ENCODE measurements at regions not wholly inside any gene's neighbourhood (a gene's known extent, or its start where the extent isn't known, plus 50 kb on each side); places are given as distances from the start of the nearest gene placed in this dataset.

DNA sequence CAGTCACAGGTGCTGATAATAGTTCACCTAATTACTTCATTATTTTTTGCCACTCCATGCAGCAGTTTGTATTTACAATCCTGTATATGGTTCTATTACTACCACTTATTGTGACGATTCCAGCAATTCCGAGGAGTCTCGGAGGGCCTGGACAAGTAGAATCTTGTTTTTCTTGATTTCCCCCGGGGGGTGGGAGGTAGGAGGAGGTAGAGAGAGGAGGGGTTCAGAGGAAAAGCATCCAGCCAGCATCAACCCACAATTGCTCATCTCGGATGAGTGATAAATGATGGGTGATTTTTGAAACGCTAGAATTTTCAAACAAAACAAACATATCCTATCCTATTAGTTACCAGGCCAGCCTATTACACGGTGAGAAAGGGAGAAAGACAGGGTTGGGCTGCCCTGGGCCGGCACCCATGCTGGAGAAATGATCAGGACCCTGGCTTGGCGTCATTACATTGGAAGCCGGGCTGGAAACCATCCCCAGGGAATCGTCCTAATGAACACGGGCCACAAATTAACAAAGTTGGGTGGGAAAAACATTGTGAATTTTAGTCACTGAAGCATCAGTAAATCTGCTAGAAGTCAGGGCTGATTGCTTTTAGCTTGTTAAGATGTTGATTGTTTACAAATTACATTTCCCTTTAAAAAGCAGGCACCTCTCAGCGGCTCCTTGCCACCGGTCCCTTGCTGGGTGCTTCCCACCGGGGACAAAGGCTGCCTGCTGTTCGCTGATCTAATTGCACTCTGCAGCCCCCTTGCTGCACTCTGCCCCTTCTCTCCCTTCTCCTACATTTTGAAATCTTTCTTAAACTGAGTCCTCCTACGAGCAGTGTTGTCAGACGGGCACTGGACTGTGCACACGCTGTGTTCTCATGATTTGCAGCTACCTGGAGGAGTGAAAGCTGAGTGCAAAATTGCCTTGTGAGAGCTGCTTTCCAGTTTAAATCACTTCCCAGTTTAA is 95.5 kb downstream of the FAM204A start:
- DNase-seq: no peak

DNA sequence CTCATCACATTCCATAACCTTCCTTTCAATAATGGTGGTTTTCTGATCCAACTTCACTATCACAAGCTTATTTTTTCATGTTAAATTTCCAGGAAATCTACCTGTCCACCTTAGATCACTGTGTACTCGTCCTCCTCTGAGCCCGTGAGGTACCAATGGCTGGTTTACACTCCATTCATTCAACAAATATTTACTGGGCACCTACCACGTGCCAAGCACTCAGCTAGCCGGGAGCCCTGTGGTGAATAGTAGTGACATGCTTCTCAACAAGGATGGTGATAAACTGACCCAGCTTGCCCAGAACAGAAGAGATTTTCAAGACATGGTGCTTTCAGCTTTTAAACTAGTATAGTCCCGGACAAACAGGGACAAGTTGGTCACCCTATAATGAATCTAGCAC is 98.2 kb downstream of the FAM204A start:
- DNase-seq: no peak

DNA sequence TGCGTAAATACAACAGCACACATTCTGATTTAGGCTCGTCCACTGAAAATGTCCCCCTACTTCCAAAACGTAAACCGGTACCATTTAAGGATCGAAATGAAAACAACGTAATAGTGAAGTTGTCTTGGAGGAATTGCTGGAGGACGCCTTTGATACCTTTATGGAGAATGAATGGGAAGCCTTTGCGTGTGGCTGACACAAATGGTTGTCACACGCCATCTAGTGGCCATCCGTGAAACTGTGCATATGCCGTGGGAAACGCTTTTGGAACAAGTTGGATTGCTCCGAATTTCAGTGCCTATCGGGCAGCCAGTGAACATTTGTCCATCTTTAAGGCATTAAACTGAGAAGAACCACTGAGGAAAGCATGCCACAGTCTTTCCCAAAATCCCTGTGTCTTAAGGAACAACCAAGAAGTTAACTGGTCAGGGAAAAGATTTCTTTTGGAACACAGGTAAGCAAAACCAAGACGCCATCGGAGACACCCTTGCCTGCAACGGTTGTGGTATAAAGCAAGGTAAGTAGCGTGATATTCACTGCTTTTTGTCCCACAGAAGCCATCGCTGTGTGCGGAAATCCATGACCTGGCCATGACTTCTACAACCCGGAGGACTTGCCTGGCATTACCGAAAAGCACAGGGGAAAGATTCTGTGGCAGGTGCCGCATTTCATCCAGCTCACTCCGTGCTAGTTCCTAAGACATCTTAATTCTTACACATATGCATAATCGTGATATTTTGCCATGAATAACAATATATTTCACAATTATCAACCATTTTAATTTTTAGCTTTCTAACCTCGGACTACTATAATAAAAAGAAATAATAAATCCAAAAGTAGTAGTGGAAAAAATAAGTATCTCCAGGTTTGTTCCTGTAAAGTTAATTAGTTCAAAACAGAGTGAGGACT is 100.6 kb downstream of the FAM204A start:
- peak; percentile 82 for DNase-seq

DNA sequence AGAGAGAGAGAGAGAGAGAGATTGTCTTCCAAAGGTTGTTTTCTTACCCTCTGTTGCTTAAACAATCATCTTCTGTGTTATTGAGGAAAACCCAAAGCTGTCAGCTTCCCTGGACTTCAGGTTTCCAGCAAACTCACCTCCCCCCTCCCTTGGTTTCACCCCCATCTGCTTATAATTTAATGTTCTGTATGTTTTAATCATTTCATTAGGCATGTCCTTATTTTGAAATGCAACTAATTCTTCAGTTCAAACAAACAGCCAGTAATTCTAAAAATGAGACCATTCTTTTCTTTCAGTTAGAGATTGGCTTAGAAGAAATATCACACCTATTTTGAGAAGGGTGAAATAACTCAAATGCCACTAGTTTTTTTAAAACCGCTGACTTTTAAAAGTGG is 102.9 kb downstream of the FAM204A start:
- DNase-seq: no peak

DNA sequence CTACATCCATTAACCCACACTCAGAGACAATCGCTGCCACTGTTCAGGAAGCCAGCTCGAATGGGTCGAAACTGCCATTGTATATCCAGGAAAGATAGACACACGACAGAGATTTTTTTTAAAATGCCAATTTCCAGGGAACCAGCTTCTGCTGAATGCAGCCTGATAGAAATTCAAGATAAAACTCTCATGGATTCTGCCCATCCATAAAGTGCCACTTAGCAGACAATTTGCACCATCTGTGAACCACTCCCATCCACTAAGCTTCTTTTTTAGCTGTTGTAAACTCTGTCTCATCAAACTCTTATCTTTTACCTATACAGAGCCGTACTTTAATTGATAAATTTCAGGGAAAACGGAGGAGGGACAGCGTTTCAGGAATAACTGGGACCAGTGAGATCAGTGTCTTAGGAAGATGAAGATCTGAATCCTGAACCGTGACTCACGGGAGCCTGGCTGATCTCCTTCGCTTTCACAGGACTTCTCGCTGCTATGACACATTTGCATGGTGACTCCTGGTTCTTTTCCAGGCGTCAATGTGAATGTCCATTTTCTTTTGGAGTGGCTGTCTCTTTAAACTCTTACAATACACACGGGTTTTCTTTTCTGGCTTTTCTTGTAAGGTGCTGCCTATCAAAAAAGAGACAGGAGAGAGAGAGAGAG is 103.4 kb downstream of the FAM204A start:
- DNase-seq: no peak

DNA sequence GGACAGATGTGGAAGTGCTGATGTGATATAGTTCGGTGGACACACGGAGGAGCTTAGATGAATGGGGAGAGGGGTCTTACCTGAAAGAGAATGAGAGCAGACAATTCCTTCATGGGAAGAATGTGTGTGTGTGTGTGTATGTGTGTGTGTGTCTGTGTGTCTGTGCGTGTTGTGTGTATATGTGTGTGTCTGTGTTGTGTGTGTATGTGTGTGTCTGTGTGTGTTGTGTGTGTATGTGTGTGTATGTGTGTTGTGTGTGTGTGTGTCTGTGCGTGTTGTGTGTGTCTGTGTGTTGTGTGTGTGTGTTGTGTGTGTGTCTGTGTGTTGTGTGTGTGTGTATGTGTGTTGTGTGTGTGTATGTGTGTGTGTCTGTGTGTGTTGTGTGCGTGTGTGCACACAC is 104.2 kb downstream of the FAM204A start:
- DNase-seq: no peak

DNA sequence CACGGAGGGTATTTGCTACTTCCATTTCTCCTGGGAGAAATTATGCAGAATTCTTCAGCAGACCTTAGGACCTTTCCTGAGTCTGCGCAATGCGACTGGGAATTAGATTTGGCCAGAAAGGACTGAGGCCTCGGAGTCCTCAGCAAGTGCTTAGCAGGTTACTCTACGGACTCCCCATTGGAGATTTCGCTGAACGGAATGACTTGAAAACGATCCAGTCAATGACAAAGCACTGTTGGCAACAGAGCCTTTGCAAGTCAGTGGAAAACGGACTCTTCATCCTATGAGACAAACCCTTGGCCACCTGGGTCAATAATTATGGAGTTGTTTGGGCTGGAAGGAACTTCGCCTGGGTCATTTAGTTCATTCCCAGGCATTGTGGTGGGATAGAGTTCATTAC is 107.4 kb downstream of the FAM204A start:
- DNase-seq: no peak

DNA sequence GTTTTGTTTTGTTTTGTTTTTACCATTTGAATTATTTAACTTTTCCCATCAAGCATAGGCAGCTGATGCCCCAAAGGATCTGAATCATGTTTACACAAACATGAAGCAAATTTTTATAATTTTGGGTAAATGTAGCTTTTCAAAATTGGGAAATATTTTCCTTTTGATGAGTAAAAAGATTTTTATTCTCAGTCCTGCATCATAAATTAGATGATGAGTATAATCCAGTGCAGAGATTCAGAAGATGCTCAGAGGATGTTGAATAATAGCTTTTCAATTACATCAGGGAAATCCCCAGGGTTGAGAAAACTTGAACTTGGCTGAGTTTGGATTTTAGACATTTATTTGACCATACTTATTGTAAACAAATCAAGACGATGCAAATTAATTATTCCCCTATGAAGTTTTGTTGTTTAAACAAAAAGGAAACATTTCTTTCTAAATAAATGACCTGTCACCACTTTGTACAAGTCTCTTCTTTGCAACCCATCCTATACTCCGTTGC is 121.7 kb downstream of the FAM204A start:
- no peak for DNase-seq

DNA sequence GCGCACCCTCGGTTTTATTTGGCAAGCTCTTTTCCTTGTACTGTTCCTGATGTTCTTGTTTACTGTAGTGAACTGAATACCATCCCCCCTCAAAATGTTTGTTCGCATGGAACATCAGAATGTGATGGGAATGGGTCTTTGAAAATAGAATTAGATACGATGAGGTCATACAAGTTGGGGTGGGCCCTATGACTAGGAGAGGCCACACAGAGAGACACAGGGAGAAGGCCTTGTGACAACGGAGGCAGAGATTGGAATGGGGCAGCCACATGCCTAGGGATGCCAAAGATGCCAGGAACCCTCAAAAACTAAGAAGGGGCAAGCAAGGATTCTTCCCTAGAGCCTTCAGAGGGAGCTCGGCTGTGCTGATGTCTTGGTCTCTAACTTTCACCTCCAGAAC is 123.6 kb downstream of the FAM204A start:
- no peak for DNase-seq

DNA sequence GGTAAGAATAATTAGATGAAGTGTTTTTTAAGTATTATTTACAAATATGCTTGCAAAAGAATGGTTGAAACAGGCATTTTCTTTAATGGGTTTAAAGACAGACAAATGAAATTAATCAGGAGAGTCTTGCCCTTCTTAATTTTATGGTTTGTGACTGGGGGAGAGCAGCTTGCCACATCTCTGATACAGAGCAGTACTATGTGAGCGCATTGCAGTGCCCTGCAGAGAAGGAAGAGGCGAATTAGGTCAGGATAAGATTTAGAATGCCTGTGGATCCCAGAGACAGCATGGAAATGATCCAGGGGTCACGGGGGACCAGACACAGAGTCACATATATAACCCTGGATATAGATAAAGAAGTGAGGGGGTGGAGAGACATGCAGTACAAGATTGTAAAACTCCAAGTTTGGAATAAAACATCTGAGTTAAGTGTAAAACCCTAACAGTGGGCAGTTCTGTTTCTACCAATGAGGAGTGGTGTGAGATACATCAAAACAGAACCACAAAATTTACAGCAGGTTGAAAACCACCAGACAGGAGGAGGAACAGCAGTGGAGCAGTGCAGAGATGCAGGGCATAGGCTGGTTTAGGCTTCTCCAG is 125.5 kb downstream of the FAM204A start:
- no peak for DNase-seq

DNA sequence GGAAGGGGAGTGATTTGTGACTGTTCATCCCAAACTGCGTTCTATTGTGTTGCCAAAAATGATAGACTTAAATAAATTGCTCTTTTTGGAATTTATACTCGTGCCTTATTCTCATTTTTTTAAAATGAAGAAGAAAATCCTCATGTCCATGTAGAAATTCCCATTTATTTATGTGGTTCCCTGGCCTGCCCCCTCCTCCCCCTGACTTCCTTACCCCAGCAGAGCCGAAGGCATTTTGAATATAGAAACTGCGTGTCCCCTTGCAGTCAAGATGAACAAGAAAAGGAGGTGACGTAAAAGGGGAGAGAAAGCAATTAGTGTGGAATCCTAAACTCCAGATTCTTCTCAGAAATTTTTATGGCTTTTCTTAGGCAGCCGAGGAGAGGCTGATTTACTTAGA is 126.1 kb downstream of the FAM204A start:
- DNase-seq: no peak

DNA sequence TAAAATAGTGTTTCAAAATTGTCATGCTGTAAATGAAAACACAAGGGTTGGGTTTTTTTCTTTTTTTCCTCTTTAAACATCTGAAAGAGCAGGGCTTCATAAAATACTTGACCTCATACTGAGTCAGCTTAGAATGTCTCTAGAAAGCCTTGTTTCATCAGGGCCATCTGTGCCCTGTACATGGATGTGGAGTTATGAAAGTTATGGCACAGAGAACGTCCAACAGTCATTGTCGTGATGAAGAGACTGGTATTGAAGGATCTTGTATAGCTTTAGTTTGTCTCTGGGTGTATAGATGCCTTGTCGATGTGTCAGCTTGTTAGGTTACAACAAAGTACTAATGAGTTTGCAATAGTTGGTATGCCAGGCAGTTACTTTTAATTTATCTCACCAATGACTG is 127.3 kb downstream of the FAM204A start:
- no peak for DNase-seq

DNA sequence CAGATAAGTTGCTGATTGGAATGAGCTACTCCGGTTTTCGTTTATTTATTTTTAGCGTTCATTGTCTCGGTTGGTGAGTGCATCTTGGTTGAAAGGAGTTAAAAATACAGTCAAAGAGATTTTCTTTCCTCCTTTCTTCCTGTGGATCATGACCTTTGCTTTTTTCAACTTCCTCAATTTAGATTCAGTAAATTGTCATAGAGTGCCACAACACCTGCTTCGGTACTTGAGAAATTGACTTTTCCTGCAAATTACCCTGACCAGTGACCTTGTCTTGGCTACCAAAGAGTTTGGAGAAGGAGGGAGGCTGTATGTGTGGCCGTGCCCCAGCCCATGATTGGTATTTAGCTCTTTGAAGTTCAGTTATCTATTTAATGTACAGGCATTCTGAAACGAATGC is 128.7 kb downstream of the FAM204A start:
- DNase-seq: no peak

DNA sequence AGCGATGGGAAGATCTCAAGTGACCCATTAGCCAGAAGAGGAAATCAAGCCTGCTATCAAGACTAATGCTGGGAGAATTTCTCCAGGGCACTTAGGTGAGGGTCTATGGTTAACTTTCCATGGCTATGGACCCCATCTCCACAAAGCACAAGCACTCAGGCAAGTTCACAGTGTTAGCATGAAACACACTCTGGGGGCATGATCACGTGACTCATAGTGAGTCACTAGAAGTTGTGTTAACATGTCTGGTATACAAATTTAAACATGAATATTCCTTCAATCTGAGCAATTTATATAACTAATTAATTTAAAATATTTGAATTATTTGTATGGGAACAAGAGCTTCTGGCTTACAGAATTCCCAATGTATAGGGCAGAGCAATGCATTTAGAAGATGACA is 131.8 kb downstream of the FAM204A start:
- DNase-seq: no peak

DNA sequence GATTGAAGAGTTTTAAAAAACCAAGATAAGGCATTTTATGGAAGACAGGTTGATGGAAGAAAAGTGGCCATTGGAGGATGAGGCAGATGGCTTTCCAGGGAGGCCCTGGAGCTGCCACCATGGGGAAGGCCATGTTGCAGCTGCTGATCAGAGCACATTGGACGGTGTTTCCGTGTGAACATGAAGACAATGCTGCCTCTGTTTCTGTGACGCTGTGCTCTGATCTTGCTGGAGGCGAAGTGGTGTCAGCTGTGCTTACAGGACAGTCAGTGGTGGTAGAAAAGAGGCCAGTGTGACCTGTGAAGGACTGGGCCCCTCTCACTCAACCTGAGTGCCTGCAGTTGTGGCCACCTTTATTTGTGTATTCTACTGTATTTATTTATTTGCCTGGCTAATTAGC is 132.9 kb downstream of the FAM204A start:
- DNase-seq: no peak

DNA sequence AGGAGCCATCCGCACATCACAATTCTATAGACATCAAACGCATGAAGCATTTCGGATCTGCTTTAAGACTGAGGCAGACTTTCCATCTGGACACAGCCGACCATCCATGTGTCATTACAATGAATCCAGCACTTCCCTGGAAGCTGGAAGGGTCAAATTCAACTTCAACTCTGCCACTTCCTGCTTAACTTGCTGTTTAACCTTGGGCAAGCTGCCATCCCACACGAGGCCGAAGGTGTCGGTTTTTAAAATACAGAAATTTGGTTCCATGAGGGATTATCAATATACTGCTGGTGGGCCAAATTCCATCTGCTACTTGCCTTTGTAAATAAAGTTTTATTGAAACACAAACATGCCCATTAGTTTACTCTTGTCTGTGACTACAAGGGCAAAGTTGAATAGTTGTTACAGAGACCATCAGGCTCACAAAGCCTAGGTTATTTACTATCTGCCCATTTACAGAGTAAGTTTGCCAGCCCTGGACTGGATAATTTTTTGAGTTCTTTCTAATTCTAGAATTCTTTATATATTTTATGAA is 134.6 kb downstream of the FAM204A start:
- no peak for DNase-seq

DNA sequence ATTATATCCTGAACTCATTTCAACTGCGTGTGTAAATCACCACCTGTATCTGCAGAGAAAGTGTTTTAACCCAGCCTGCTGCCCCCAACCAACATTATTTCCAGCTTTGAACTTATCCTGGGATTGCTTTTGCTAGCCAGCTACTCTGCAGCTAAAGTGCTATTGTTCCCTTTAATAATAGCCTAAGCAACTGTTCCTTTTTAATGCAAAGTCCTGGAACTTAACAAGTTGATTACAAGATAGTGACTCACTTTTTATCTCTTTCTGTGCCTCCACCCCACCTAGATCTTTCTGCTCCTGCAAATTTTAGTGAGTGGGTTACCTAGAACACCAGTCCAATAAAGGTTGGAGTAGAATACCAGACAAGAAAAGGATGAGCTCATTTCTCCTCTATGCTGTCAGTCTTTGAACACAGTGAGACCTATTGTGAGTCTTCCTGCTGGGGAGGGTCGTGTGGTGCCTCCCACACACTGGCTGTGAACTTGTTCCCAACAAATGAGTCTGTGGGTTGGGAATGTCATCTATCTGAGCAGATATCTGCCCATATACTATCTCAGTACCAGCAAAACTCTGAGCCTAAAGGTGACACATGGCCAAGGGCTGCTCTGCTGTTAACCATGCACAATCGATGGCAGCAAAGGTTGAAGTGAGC is 137.7 kb downstream of the FAM204A start:
- DNase-seq: no peak

DNA sequence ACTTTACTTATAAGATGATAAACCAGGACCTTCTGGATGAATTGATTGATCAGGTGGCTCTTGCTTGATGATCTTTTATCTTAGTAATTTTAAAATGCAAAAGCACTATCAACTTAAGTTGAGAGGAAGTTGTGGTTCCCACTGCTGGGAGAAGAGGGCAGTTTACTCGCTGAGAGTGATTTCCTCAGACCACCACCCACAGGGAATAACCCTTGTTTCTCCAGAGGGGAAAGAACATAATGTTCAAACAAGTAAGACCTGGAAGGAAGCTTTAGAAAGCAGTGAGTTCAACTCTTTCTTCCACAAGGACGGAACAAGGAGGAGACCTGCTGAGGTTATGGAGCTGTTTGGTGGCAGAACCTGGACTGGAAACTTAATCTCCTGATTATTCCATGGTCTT is 138.7 kb downstream of the FAM204A start:
- DNase-seq: no peak

DNA sequence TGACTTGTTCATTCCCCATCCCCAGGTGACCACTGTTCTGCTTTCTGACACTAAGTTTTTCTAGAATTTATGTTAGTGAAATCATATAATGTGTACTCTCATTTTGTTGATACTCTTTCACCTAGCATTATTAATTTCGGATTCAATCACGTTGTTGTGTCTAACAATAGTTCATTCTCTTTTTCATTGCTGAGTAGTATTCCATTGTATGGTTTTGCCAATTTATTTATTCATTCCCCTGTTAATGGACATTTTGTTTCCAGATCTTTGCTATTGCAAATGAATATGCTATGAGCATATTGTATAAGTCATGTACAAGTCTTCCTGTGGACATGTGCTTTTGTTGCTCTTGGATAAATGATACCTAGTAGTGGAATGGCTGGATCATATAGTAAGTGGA is 146.4 kb downstream of the FAM204A start:
- DNase-seq: no peak

DNA sequence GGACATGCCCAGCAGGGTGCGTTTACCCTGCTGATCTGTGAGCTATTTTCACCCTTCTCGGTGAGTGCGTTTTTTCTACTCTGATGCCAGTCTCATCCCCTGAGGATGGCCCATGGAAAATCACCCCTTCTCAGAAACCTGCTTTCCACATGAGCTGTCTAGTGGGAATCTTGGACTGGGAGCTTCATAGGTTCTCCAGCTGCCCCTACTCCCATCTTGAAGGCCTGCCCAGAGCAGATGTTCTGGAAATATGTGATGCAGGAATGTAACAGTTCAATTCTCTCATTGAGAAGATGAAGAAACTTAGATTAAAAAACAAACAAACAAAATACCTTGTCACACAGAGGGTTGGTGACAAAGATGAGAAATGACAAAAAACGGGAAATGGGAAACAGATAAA is 146.9 kb upstream of the RAB11FIP2 start:
- DNase-seq: no peak

DNA sequence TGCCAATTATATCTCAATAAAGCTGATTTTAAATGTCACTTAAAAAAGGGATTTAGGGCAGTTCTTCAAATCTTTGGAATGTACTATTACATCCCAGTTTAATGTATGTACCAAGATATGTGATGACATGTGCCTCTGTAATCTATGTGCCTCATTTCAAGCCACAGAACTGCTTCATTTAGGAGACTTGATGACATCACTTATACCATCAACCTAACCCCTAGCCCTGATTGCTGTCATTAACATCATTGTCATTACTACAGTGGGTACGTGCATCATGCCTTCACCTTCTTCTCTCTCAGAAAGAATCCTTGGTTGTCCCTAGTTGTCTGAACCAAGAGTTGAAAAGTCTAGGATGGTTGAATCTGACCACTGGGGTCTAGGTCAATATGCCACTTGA is 134.3 kb upstream of the RAB11FIP2 start:
- DNase-seq: no peak

DNA sequence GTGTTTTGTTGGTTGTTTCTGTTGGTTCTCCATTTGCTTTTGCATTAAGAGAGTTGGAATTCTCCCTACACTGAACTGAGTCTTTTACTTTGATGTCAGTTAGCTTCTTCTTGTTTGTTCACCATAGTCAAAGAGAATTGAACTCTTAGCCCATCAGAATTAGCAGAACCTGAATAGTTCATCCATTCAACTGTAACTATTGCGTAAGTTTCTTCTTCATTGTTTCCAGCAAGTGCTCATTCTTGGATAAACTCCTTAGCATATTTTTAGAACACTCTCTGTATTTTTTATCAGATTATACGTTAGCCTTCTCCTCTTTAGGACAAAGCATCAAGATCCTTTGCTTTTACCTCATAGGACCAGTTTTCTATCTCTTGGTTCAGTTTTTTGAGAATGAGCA is 128.4 kb upstream of the RAB11FIP2 start:
- no peak for DNase-seq

All from stimulated activated CD8-positive, alpha-beta memory T cell treated with anti-CD3 and anti-CD28 coated beads, Interleukin-4, amount 100 ng/mL, for 48 hours (primary cell).